ENCODE measurements at regions not wholly inside any gene's neighbourhood (a gene's known extent, or its start where the extent isn't known, plus 50 kb on each side); places are given as distances from the start of the nearest gene placed in this dataset.

DNA sequence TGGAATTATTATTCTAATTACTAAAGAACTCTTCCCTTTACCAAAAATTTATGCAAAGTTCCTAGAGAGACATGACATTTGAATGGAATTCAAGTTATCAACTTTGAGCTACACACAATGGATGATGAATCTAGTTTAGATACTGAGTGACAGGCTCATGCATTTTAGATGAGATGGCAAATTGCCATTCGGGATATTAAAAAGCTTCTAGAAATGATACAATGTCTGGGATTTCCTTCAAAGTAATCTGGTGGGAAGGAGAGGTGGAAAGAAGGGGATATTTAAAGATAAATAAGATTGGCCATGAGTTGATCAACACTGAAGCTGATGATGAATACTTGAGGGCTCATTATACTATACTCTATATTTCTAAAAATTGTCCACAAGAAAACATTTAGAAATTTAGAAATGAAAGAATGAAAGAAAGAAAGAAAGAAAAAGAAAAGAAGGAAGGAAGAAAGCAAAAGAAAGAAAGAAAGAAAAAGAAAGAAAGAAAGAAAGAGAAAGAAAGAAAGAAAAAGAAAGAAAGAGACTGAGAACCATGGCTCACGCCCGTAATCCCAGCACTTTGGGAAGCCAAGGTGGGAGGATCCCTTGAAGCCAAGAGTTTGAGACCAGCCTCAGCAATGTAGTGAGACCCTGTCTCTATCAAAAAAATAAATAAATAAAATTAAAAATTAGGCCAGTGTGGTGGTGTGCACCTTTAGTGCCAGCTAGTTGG is 62.6 kb upstream of the NEDD4L start:
- DNase-seq (ENCODE audit: low read depth in 1 of 2, low spot score in 1 of 2): no peak
- POLR2A ChIA-PET: no interaction called here
- ATAC-seq: no peak
- WGBS (ENCODE audit: missing lambda C conversion rate): 85% methylated on average over 3 of the region's 3 CpGs
- no peak for FAIRE-seq
- TF ChIP-seq NPAS2 (CRISPR knock-in tag; IDR thresholded peaks at IDR 0.05; ENCODE audit: borderline replicate concordance) (no peak), ESRRA (IDR thresholded peaks at IDR 0.05; ENCODE audit: borderline replicate concordance, low read length) (no peak), ZC3H11A (IDR thresholded peaks at IDR 0.05) (no peak), KDM5A (IDR thresholded peaks at IDR 0.05) (no peak), TP53 (CRISPR knock-in tag; IDR thresholded peaks at IDR 0.05) (no peak), RAD21 (conservative IDR thresholded peaks at IDR 0.05 in 1 of 2, IDR thresholded peaks at IDR 0.05 in 1 of 2) (no peak), CEBPB (IDR thresholded peaks at IDR 0.05) (no peak), FOSB (CRISPR knock-in tag; IDR thresholded peaks at IDR 0.05) (no peak)
- TF ChIP-seq, protein P1, sequence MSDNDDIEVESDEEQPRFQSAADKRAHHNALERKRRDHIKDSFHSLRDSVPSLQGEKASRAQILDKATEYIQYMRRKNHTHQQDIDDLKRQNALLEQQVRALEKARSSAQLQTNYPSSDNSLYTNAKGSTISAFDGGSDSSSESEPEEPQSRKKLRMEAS (IDR thresholded peaks at IDR 0.05): no peak
- Histone ChIP-seq H3K4me3 (no peak overlapping the region), H3K4me2 (peak overlapping the region; percentile 21; the same call in 1 of the 3 replicates), H3K27ac (no peak overlapping the region), H3K9me3 (no peaks in the 10 kb centered on the region), H3K4me1 (peaks cover 9% of the 10 kb centered on the region; the same call in 2 of the 3 replicates)
- CTCF ChIA-PET: interaction anchor here (1.5 kb wide), 1 partner anchor 12 kb away, joined by 3 read pairs; no protein-coding TSS in a partner anchor

DNA sequence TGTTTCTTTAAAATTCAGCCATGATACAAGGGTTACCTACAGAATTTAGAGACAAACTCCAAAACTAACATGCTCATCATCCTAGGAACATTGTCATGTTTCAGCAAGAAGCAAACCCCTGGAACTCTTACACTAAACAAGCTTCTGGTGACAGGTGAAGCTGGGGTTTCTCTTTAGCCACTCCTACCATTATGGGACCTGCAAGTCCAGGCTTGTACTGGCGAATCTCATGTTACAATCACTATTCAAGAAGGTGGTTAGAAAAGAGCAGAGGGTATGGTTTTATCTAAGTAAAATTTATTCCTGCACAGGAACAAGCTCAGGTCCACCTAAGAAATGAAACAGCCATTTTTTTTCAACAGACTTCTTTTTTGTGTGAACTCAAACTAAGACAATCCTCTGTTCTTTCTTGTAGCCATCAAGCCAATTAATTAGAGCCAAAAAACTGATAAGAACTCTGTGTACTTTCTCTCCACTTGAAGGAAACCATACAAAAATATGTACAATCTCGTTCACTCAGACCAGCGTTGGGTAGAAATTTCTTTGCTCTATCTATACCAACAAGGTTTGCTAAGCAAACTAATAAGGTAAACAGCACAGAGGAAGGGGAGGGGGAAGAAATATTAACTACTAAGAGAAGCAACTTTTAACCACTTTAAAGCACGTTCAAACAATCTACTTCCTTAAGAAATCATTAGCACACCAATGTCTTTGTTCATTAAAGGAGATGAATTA is 63.3 kb upstream of the NEDD4L start:
- DNase-seq (ENCODE audit: low read depth in 1 of 2, low spot score in 1 of 2): no peak
- ChIA-PET CTCF (interaction anchor here (0.7 kb wide), 1 partner anchor 32 kb away, joined by 3 read pairs; no protein-coding TSS in a partner anchor), POLR2A (no interaction called here)
- TF ChIP-seq RFX5 (IDR thresholded peaks at IDR 0.05) (no peak), HOXB5 (CRISPR knock-in tag; IDR thresholded peaks at IDR 0.05) (no peak), EP300 (IDR thresholded peaks at IDR 0.05) (no peak)
- no peak for FAIRE-seq
- Histone ChIP-seq H3K27ac (peak overlapping the region in 1 of 2 experiments; percentile 58; a peak in 2 of 6 replicates), H3K4me1 (peaks cover 9% of the 10 kb centered on the region; the same call in 2 of the 3 replicates), H3K4me3 (no peak overlapping the region), H3K4me2 (peak overlapping the region; percentile 21; the same call in 1 of the 3 replicates), H3K9me3 (no peaks in the 10 kb centered on the region)
- no peak for ATAC-seq
- WGBS (ENCODE audit: missing lambda C conversion rate): 37% methylated on average over 4 of the region's 4 CpGs

DNA sequence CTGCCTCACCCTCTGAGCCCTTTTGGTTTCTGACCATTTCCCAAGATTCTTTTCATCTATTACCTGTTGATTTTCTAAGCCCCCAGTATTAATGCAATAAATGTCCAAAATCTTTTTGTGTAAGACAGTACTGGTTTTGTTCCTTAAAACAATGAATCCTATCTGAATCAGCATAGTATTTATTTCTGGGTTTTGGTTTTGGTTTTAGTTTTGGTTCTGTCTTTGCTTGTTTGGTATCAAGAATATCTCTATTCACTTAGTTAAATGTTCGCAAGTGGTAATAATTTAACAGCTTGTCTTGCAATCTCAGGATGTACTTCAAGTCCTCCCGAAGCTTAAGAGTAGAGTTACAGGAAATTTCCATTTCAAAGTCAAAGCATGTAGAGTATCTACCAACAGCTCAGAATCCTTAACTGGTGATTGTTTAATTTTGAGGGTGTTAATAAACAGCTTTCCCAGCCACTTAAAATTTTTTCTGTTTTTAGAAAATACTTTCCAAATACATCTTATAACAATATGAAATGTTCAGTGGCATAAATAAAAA is 67.7 kb upstream of the NEDD4L start:
- FAIRE-seq: no peak
- no peak for DNase-seq (ENCODE audit: low read depth in 1 of 2, low spot score in 1 of 2)
- Histone ChIP-seq H3K27ac (no peak overlapping the region), H3K4me1 (peaks cover 8% of the 10 kb centered on the region; the same call in 2 of the 3 replicates), H3K9me3 (no peaks in the 10 kb centered on the region), H3K4me2 (no peak overlapping the region), H3K4me3 (no peak overlapping the region)
- no peak for TF ChIP-seq JUNB (IDR thresholded peaks at IDR 0.05)
- TF ChIP-seq, protein P2, sequence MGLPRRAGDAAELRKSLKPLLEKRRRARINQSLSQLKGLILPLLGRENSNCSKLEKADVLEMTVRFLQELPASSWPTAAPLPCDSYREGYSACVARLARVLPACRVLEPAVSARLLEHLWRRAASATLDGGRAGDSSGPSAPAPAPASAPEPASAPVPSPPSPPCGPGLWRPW (IDR thresholded peaks at IDR 0.05): no peak
- no peak for TF ChIP-seq EHMT2 (IDR thresholded peaks at IDR 0.05; ENCODE audit: low read depth)
- TF ChIP-seq ZFP36 (IDR thresholded peaks at IDR 0.05; ENCODE audit: borderline replicate concordance, partially characterized antibody): no peak
- no peak for TF ChIP-seq HOXB13 (CRISPR knock-in tag; IDR thresholded peaks at IDR 0.05; ENCODE audit: low read depth)
- TF ChIP-seq SMC3 (IDR thresholded peaks at IDR 0.05): no peak
- TF ChIP-seq RAD21 (conservative IDR thresholded peaks at IDR 0.05 in 1 of 2, IDR thresholded peaks at IDR 0.05 in 1 of 2): no peak
- TF ChIP-seq HEYL (CRISPR knock-in tag; IDR thresholded peaks at IDR 0.05): no peak
- no peak for TF ChIP-seq RNF2 (IDR thresholded peaks at IDR 0.05; ENCODE audit: borderline replicate concordance, low read depth)
- no peak for TF ChIP-seq RCOR1 (IDR thresholded peaks at IDR 0.05; ENCODE audit: low read depth, low read length)
- no peak for TF ChIP-seq CHD2 (IDR thresholded peaks at IDR 0.05; ENCODE audit: low read length, partially characterized antibody)
- no peak for TF ChIP-seq HDAC2 (IDR thresholded peaks at IDR 0.05)
- no peak for TF ChIP-seq RFX5 (IDR thresholded peaks at IDR 0.05)
- TF ChIP-seq BHLHE40 (IDR thresholded peaks at IDR 0.05; ENCODE audit: low read depth, low read length): no peak
- no peak for ATAC-seq
- POLR2A ChIA-PET: no interaction called here
- WGBS (ENCODE audit: missing lambda C conversion rate): 55% methylated on average over 2 of the region's 2 CpGs
- CTCF ChIA-PET: interaction anchor here (1.1 to 1.5 kb wide), 3 partner anchors 20 to 146 kb away, joined by 3 read pairs; partner anchors contain the start of gene NEDD4L

All from A549 (cell line).